DMS 273 (cell line): ENCODE measurements at regions not wholly inside any gene's neighbourhood (a gene's known extent, or its start where the extent isn't known, plus 50 kb on each side); places are given as distances from the start of the nearest gene placed in this dataset.
A peak's percentile ranks its signal among the peaks of the same experiment; 100 is the strongest.
"Not testable (repeated sequence)": the region's sequence is repeated elsewhere in the genome, so short reads cannot be mapped to it uniquely, and the experiment has no call there.

Source experiments
- DNase-seq: peaks from one replicate; lab custom pipeline; 2025; ENCODE audit not compliant: unreplicated experiment; lab: John Stamatoyannopoulos, UW

DNA sequence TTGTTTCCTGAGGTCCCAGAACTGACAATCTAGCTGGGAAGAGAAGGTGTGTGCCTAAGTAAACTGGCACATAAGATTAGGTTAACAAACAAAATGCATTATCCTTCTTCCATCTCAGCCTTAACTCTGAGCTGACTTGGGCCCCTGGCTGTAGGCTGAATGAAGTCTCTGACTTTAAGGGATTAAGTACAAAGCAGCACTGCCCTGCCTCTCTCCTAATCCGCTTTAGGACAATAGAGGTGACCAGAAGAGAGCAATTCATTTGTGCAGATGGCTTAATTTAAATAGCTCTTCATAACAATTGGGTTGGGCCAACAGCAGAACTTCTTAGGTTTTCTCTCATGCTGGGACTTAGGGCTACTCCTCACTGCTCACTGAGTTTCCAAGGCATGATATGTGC, 181.6 kb upstream of the SOX14 start:
- DNase-seq: no peak

DNA sequence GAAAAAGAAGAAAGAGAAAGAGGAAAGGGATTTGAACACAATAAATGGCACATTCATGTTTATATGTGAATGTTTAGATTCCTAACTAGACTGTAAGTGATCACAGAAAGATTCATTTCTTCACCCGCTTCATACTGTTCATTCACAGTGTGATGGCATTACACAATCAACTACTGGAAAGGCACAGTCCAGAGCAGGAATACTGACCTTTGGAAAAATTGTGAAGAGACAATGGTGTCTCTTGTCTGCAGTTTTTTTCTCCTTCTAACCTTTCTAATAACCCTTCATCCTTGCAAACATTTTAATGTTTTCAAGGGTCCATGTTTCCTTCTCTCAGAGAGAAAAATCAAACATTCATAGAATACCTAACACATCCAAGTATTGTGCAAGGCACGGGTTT, 180.9 kb upstream of the SOX14 start:
- no peak for DNase-seq

DNA sequence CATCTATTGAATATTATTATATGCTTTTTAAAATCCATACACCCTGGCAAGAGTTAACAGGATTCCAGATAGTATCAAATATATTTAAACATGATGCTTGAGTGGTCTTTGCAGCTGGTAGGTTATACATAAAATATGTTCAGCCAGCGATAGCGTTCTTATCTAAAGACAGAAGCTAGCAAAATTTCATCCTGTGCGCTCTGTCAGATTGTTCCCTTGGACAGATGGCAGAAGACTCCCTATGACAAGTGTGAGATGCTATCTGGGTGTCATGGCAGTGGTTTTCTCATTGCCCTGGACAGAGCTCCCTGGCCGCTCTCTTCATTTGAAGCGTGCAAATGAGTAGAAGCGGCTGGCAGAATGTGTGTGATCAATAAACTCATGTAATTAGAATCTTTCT, 175.2 kb upstream of the SOX14 start:
- no peak for DNase-seq

DNA sequence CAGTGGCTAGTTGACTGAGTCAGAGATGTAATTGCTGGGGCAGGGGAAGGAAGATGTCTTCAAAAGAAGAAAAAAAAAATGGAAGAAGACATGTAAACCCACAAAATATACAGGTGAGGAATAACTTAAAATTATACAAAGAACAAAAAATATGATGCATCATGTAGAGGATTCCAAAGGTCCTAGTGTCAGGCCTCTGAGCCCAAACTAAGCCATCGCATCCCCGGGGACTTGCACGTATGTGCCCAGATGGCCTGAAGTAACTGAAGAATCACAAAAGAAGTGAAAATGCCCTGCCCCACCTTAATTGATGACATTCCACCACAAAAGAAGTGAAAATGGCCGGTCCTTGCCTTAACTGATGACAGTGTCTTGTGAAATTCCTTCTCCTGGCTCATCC, 168.7 kb upstream of the SOX14 start:
- not testable (repeated sequence) for DNase-seq

DNA sequence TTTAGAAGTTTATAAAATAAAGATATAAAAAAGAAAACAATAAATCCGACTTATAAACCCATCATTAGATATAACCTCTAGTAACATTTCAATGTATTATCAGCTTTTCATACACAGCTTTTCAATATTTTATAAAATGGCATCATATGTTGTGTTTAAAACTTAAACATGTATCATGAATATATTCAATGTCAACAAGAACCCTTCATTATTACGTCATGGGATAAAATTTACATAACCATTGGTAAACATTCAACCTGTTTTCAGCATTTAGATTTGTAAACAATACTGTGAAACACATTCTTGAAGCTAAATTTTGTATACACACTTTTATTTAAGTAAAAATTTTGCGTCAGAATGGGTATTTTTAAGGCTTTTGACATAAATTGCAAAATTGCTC, 153.4 kb upstream of the SOX14 start:
- no peak for DNase-seq

DNA sequence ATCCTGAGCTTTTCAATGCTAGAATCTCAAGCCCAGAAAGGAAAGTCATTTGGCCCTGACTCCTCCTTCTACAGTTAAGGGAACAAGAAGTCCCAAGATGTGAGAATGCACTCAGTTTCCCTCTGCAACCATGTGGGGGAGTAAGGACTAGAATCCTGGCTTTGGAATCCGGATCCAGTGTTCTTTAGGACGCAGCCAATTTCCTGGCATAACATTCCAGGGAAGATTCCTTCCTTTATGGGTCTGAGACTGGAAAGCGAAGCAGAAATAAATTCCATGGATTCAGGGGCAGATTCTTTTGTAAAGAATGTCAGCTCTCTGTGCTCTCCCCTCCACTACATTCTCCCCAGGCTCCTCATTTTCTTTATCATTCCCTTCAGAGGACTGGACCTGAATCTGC, 151.8 kb upstream of the SOX14 start:
- no peak for DNase-seq

DNA sequence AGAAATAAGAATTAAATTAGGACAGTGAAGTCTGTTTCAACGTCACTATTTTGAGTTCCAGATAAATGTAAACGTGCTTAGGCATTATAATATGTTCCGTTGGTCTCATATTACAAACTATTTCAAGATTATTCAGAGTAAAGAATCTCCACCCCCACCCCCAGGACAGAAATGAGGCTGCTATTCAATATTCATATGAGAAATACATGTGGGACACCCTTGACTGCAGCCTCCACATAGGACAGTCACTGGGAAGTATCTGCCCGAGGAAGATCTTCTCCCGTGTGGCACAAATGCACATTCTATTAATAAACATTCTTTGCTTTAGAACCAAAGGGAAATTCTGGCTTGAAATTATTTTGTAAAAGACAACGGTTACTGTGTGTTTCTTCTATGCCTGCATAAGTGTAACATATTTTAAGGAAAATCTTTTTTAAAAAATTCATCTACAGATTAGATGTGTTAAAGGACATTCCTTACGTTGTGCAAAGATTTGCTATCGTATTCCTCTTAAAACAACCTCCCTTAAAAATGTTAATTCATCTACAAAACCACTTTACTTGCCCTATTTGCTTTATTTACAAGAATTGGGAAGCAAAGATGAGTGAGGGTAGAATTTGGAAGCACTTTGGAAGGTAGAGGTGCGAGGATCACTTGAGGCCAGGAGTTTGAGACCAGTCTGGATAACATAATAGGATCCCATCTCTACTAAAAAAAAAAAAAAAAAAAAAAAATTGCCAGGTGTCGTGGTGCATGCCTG, 148.3 kb upstream of the SOX14 start:
- no peak for DNase-seq

DNA sequence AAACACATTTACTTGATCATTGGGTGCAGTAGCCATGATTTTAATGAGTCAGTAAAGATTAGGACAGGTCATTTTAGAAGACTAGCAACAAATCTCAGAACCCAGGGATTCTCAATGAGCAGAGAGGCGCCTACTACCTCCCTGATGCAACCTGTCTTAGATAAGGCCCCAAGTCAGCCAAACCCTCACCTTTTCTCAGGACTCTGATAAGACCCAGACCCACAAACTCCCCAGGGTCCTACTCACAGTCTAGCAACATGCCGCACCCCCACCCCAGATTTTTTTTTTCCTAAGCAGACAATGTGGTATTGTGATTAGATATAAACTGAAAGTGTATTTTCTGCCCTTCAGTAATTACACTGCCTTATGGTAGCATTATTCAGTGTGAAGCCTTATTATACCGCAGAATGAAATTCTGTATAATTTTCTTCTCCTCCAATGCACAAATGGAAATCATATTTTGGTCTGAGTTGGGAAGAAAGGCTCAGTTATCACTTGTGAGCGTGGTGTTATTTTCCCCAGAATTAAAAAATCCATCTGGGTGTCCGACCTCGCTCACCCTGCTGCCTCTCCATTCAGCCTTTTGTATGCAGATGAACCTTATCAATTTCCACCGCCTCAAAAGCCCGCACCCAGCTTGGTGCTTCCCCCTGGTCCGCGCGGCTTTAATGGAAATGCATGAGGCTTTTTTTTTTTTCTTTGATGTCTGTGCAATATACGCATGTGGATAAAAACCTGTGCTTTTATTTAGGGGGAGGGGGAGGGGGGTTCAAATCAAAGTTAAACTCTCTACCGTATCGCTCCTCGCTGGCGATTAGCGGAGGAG, 122.0 kb upstream of the SOX14 start:
- no peak for DNase-seq

DNA sequence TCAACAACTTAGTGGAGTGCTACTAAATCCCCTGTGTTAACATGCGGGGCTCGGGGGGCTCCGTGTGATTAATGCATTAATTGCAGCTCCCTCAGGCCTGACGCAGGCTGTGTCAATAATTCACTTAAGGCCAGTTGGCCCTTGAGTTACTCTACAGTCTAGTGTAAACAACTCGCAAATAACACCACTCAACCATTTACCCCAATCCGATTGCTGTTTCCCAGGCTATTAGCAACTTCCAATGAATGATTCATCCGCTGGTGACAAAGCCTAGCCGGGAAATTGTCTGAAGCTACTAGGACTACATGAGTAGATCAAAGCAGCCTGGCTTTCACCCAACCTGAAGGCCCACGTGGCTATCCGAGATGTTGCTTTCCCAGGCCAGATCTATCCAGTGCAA, 121.3 kb upstream of the SOX14 start:
- DNase-seq: no peak

DNA sequence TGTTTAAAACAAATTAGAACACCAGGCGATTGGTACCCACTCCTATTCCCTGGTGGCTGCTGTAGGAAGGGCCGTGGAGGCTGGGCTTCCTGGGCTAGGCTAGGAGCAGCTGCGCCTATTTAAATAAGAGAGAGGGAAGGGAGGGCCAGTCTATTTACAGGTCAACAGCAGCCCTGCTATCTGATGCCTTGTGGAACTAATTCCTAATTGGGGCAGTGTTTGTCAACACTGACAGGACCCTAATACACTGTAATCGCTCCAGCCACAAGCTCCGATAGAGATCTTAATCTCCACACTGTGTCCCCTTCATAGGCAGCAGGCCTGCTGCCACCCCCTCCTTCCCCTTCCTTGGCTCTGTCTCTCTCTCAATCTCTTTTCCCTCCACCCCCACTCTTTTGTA, 116.9 kb upstream of the SOX14 start:
- no peak for DNase-seq

DNA sequence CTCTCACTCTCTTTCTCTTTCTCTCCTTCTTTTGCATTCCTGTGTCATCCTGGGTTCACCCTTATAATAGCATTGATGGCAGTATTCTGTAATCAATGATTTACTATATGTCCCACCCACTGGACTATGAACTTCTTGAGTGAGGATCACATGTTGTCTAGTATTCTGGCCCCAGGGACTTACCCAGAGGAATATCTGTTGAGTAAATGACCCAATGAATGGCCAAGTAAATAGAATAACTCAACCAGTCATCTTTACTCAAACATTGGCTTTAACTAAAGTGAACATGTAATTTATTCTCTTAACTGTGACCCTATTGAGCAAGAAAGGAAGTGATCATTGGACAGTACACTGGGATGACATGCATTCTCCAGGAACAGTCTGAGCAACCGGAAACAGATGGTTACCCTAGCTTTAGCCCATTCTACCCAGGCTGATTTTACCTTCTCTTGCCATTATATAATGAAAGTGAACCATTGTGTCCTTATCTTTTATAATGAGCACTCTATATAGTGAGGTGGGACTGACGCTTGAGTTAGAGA, 94.5 kb upstream of the SOX14 start:
- no peak for DNase-seq

DNA sequence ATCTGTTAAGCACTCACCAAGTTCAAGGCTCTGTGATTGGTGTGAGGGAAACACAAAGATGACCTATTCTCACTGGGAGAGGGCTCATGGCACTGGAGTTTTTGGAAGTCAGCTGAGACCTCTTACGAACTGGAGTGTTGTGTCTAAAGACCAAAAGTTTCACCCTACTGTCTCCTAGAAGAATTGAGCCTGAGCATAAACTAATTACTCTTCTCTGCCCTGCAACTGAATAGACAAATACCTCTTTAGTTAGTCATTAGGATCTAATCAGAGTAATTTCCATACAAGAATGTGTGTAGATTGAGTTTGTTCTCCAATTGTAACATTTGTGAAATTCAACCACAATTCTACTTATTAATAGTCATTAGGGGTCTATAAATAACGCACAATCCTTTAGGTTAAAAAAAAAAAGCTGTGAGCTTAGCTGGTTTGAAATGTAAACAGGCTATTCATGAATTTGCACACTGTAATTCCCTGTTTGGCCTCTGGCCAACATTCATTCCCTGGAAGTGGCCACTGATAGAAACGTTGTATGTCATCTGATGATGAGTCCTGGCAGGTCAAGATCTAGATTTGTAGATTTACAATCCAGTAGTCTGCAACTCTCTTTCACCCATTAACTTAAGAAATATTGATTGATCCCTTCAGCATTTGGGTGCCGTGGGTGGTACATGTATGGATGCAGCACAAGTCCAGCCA, 76.8 kb upstream of the SOX14 start:
- DNase-seq: peak; percentile 23

DNA sequence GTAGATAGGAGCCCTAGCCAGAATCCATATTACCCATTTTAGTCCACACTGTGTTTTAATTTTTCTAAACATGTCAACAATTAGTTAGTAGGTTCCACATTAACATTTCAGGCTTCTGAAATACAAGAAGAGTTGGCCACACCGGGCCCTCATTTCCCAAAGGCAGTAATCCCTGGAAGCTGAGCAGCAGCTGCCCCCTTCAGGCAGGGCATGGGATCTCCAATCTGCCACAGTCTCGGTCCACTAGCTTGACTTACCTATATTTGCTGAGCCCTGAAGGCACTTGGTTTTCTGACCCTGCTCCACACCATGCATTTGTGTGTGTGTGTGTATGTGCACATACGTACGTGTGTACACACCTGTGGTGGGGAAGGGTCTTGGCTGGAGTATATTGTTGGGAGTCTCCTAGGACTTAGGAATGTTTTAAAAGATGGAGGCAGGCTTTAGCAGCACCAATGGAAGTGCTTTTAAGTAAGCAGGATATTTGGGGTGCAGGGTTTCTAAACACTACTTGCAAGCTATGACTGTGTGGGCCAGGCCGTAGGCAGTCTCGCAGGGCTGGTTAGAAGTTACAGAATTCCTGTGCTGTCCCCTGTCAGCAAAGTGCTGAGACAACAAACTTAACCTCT, 71.2 kb upstream of the SOX14 start:
- DNase-seq: peak; percentile 77

DNA sequence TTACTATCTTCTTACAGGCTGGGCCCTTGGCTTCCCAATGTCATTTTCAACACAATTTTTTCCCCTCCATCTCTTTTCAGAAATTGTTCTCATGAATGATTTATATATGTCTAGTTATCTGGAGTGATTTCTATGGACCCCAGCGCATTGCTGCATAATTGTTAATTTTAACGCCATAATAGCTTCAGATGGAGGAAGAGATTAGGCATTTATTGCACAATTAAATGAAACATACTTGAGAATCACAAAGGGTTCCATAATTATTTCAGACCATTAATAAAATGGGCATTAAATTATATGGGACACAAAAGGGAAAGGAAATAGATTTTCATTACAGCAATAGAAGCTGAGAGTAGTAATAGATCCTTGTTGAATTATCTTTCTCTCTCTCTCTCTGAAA, 70.3 kb upstream of the SOX14 start:
- DNase-seq: no peak

DNA sequence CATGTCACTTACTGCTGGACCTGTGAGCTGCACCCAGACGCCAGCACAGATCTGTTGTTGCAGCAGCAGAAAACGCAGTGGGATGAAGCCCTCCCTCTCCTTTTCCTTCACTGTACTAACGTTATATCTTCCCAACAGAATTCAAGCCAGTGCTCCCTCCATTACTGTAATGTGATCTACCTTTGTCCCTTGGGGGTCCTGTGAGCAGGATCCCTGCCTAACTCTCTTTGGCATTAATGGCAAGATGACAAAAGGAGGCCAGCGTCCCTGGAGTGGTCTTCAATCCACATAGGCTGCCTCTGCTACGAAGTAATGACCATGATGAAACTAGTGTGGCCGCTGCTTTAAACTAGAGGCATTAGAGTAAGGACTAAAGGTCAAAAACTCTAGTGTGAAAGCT, 69.3 kb upstream of the SOX14 start:
- DNase-seq: no peak

DNA sequence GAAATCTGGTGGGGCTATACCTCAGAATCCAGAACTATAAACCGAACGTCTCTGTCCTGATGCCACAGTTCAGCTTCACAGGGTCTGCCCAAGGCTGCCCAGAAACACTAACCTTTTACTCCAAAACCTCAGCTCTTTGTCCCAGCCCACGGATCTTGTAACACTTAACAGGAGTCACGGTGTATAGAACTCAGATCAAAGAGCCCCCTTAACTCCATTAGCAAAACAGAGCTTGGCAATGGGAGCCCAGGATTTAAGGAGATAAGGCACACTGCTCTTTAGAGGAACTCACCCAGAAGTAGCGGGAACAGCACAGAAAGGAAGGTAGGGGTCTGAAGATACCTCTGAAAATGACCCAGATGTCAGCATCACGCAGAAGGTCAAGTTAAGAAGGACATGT, 68.8 kb upstream of the SOX14 start:
- no peak for DNase-seq

DNA sequence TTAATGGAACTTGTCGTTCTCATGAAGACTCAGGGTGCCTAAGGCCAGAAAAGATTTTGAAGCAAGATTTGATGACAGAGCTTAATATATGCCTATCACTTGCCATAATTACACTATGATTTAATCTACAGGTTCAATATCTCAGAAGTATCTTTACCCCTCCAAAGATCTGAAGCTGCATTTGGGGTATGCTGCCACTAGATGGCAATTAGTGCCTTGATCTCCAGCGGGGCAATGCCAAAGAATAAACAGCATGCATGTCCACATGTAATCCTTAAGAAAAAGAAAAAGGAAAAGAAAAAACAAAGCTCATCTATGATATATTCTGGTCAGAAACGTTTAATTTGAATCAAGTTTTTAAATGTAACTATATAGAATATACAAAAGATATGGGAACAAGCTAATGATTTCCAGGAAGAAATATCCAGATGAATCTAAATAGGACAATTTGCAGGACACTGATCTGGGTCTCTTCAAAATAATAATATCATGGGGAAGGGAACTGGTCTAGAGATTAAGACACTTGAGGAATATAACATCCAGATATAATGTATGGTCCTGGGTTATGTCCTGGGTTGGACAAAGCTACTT, 55.0 kb upstream of the SOX14 start:
- peak; percentile 58 for DNase-seq

DNA sequence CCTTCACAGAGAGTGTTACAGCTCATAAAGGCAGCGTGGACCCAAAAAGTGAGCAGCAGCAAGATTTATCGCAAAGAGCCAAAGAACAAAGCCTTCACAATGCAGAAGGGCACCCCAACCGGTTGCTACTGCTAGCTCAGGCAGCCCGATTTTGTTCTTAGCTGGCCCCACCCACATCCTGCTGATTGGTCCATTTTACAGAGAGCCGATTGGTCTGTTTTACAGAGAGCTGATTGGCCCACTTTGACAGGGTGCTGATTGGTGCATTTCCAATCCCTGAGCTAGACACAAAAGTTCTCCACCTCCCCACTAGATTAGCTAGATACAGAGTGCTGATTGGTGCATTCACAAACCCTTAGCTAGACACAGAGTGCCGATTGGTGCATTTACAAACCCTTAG, 50.1 kb upstream of the SOX14 start:
- DNase-seq: not testable (repeated sequence)
